Mammary epithelial cell (primary cell): ENCODE measurements at regions not wholly inside any gene's neighbourhood (a gene's known extent, or its start where the extent isn't known, plus 50 kb on each side); places are given as distances from the start of the nearest gene placed in this dataset.

Experiments
- CTCF ChIP-seq, 2 donors: IDR thresholded peaks in 1 of 2; conservative IDR thresholded peaks in 1 of 2; 2 replicates each; pipeline ENCODE4 v1.5.1; 2011 to 2012; ENCODE audit warnings: inconsistent platforms in 2 of 2, low read length in 2 of 2, mild to moderate bottlenecking in 2 of 2, control low read depth in 1 of 2, low read depth in 1 of 2; ENCODE audit not compliant: insufficient read depth in 1 of 2; ENCODE audit errors: extremely low read depth in 1 of 2
- EZH2 ChIP-seq: IDR thresholded peaks from 2 replicates; pipeline ENCODE4 v1.6.1; 2012; ENCODE audit warnings: low read length, inconsistent platforms, borderline replicate concordance

- TF ChIP-seq CTCF (conservative IDR thresholded peaks at IDR 0.05 in 1 of 2, IDR thresholded peaks at IDR 0.05 in 1 of 2; ENCODE audit: extremely low read depth in 1 of 2, insufficient read depth in 1 of 2, low read depth in 1 of 2, low read length in 2 of 2) (no peak), EZH2 (no peak)
These were observed 1195.9 kb downstream of the ROBO2 start for GRCh38 chr3:78235841-78236240.
